ENCODE measurements at regions not wholly inside any gene's neighbourhood (a gene's known extent, or its start where the extent isn't known, plus 50 kb on each side); places are given as distances from the start of the nearest gene placed in this dataset.

DNA sequence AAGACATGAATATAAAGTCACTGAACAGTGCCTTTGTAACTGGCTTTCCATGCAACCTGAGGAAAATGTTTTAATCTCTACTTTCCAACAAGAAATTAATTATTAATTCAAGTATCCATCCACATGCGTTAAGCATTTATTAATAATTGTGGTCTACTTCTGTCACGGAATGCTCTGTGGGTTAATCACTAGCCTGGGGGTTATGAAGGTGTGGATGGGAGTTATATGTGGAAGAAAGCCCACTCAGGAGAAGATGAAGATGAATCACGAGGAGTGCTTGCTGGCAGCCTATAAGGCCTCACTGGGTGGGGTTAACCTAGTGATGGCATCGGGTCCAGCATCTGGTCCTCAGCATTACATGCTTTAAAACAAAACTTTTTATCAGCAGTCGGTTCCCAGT, 99.5 kb upstream of the AVPR1A start:
- TF ChIP-seq, protein P1, sequence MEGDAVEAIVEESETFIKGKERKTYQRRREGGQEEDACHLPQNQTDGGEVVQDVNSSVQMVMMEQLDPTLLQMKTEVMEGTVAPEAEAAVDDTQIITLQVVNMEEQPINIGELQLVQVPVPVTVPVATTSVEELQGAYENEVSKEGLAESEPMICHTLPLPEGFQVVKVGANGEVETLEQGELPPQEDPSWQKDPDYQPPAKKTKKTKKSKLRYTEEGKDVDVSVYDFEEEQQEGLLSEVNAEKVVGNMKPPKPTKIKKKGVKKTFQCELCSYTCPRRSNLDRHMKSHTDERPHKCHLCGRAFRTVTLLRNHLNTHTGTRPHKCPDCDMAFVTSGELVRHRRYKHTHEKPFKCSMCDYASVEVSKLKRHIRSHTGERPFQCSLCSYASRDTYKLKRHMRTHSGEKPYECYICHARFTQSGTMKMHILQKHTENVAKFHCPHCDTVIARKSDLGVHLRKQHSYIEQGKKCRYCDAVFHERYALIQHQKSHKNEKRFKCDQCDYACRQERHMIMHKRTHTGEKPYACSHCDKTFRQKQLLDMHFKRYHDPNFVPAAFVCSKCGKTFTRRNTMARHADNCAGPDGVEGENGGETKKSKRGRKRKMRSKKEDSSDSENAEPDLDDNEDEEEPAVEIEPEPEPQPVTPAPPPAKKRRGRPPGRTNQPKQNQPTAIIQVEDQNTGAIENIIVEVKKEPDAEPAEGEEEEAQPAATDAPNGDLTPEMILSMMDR (IDR thresholded peaks at IDR 0.05) = no peak
- TF ChIP-seq POLR2A (IDR thresholded peaks at IDR 0.05) = no peak
